Mammary epithelial cell (primary cell): ENCODE measurements at regions not wholly inside any gene's neighbourhood (a gene's known extent, or its start where the extent isn't known, plus 50 kb on each side); places are given as distances from the start of the nearest gene placed in this dataset.

Experiments used
- CTCF ChIP-seq, 2 donors: IDR thresholded peaks in 1 of 2; conservative IDR thresholded peaks in 1 of 2; 2 replicates each; pipeline ENCODE4 v1.5.1; 2011 to 2012; ENCODE audit warnings: inconsistent platforms in 2 of 2, low read length in 2 of 2, mild to moderate bottlenecking in 2 of 2, control low read depth in 1 of 2, low read depth in 1 of 2; ENCODE audit not compliant: insufficient read depth in 1 of 2; ENCODE audit errors: extremely low read depth in 1 of 2
- EZH2 ChIP-seq: IDR thresholded peaks from 2 replicates; pipeline ENCODE4 v1.6.1; 2012; ENCODE audit warnings: low read length, inconsistent platforms, borderline replicate concordance

GRCh38 chr10:3412646-3413045 lies 240.1 kb upstream of the PITRM1 start:
- TF ChIP-seq CTCF (conservative IDR thresholded peaks at IDR 0.05 in 1 of 2, IDR thresholded peaks at IDR 0.05 in 1 of 2; ENCODE audit: extremely low read depth in 1 of 2, insufficient read depth in 1 of 2, low read depth in 1 of 2, low read length in 2 of 2), result no peak
- TF ChIP-seq EZH2, result no peak
